ENCODE measurements at regions not wholly inside any gene's neighbourhood (a gene's known extent, or its start where the extent isn't known, plus 50 kb on each side); places are given as distances from the start of the nearest gene placed in this dataset.

DNA sequence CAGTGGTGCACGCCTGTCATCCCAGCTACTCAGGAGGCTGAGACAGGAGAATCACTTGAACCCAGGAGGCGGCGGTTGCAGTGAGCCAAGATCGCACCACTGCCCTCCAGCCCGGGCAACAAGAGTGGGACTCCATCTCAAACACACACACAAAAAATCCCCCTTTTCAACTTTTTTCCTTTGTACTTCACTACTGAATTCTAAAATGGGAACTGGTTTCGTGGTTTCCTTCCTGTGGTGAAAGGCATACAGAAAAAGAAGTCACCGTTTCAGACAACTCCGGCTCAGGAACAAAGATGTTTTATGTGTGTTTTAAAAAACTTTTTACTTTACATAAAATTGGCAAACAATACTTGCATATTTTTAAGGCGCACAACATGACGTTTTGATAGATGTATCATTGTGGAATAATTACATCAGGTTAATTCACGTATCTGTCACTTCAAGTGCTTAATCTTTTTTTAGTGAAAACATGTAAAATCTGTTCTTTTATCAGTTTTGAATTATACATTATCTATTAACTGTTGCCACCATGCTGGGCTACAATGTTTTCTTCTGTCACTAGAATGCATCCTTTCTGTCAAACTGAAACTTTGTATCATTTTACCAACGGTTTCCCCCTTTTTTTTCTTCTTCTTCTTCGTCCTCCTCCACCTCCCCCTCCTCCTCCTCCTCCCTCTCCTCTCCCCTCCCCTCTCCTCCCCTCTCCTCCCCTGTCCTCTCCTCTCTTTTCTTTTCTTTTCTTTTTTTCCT is 186.0 kb downstream of the CRLF2 start:
- TF ChIP-seq, protein P1, sequence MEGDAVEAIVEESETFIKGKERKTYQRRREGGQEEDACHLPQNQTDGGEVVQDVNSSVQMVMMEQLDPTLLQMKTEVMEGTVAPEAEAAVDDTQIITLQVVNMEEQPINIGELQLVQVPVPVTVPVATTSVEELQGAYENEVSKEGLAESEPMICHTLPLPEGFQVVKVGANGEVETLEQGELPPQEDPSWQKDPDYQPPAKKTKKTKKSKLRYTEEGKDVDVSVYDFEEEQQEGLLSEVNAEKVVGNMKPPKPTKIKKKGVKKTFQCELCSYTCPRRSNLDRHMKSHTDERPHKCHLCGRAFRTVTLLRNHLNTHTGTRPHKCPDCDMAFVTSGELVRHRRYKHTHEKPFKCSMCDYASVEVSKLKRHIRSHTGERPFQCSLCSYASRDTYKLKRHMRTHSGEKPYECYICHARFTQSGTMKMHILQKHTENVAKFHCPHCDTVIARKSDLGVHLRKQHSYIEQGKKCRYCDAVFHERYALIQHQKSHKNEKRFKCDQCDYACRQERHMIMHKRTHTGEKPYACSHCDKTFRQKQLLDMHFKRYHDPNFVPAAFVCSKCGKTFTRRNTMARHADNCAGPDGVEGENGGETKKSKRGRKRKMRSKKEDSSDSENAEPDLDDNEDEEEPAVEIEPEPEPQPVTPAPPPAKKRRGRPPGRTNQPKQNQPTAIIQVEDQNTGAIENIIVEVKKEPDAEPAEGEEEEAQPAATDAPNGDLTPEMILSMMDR (conservative IDR thresholded peaks at IDR 0.05; ENCODE audit: low read depth, low read length) = no peak
- no peak for TF ChIP-seq POLR2A (IDR thresholded peaks at IDR 0.05; ENCODE audit: low read depth, low read length)
- no peak for TF ChIP-seq ELK1 (IDR thresholded peaks at IDR 0.05; ENCODE audit: borderline replicate concordance, low read depth, low read length)
- TF ChIP-seq MXI1 (IDR thresholded peaks at IDR 0.05; ENCODE audit: borderline replicate concordance, low read depth, low read length) = no peak
- TF ChIP-seq CEBPB (IDR thresholded peaks at IDR 0.05; ENCODE audit: low read depth, low read length) = no peak
- no peak for TF ChIP-seq FOS (IDR thresholded peaks at IDR 0.05; ENCODE audit: low read depth, low read length)
- TF ChIP-seq, protein P2, sequence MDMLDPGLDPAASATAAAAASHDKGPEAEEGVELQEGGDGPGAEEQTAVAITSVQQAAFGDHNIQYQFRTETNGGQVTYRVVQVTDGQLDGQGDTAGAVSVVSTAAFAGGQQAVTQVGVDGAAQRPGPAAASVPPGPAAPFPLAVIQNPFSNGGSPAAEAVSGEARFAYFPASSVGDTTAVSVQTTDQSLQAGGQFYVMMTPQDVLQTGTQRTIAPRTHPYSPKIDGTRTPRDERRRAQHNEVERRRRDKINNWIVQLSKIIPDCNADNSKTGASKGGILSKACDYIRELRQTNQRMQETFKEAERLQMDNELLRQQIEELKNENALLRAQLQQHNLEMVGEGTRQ (IDR thresholded peaks at IDR 0.05; ENCODE audit: low read depth, low read length) = no peak
- TF ChIP-seq RFX5 (IDR thresholded peaks at IDR 0.05; ENCODE audit: low read depth, low read length) = no peak
- no peak for TF ChIP-seq SMC3 (IDR thresholded peaks at IDR 0.05; ENCODE audit: low read depth, low read length)
- no peak for TF ChIP-seq RCOR1 (IDR thresholded peaks at IDR 0.05; ENCODE audit: insufficient replicate concordance, low read length)
- no peak for TF ChIP-seq BHLHE40 (IDR thresholded peaks at IDR 0.05; ENCODE audit: low read depth, low read length)
- no peak for TF ChIP-seq CHD1 (IDR thresholded peaks at IDR 0.05; ENCODE audit: low read depth, low read length)
- TF ChIP-seq RAD21 (IDR thresholded peaks at IDR 0.05; ENCODE audit: low read length) = no peak
- TF ChIP-seq MAZ (IDR thresholded peaks at IDR 0.05; ENCODE audit: borderline replicate concordance, low read depth, low read length) = no peak
